ENCODE measurements at regions not wholly inside any gene's neighbourhood (a gene's known extent, or its start where the extent isn't known, plus 50 kb on each side); places are given as distances from the start of the nearest gene placed in this dataset.

DNA sequence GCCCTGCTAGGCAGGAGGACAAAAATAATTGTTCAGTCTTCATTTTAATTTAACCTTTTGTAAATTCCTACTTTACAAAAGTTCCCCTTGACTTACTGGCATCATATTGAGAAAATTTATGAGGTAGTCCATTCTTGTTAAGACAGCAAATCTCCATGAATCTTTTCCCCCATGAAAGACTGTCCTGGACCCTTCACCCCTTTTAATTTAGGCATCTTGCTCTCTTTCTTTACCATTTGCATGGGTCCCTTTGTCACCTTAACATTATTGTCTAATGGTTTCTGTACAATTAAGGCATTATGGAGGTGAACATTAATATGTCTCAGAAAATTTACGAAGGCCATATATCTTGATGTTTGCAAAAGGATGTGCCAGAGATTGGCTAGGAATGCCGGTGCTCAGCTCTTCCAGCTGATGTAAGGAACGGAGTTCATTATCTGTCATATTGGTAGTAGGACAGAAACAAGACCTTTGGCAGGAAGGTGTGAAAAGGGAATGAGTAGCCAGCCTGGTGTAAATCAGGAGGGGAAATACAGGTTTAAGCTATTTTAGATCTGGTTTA lies 382.8 kb upstream of the TSHZ2 start:
- Histone ChIP-seq H3K4me2 (ENCODE audit: low read depth, low read length) (no peak overlapping the region), H3K36me3 (replicated peaks; ENCODE audit: insufficient read depth, low read length) (no peaks in the 10 kb centered on the region), H3F3A (ENCODE audit: insufficient read depth, low read length) (no peaks in the 10 kb centered on the region), H3K9ac (ENCODE audit: low read length) (no peak overlapping the region), H3K27me3 (replicated peaks; ENCODE audit: insufficient read depth, low read length) (no peaks in the 10 kb centered on the region), H3K4me1 (ENCODE audit: low read length) (no peaks in the 10 kb centered on the region), H2AFZ (ENCODE audit: low read length) (no peak overlapping the region), H3K79me2 (ENCODE audit: low read length) (no peaks in the 10 kb centered on the region), H3K4me3 (ENCODE audit: low read length) (no peak overlapping the region), H3K9me3 (replicated peaks; ENCODE audit: insufficient read depth, low read length) (no peaks in the 10 kb centered on the region), H3K27ac (ENCODE audit: low read length) (no peak overlapping the region), H3K9me2 (replicated peaks; ENCODE audit: insufficient read depth, low read length) (no peaks in the 10 kb centered on the region), H4K20me1 (ENCODE audit: insufficient read depth, low read length) (no peaks in the 10 kb centered on the region)
- no peak for DNase-seq
- TF ChIP-seq, protein P1, sequence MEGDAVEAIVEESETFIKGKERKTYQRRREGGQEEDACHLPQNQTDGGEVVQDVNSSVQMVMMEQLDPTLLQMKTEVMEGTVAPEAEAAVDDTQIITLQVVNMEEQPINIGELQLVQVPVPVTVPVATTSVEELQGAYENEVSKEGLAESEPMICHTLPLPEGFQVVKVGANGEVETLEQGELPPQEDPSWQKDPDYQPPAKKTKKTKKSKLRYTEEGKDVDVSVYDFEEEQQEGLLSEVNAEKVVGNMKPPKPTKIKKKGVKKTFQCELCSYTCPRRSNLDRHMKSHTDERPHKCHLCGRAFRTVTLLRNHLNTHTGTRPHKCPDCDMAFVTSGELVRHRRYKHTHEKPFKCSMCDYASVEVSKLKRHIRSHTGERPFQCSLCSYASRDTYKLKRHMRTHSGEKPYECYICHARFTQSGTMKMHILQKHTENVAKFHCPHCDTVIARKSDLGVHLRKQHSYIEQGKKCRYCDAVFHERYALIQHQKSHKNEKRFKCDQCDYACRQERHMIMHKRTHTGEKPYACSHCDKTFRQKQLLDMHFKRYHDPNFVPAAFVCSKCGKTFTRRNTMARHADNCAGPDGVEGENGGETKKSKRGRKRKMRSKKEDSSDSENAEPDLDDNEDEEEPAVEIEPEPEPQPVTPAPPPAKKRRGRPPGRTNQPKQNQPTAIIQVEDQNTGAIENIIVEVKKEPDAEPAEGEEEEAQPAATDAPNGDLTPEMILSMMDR (IDR thresholded peaks at IDR 0.05; ENCODE audit: low read length): no peak
- TF ChIP-seq EZH2 (optimal IDR thresholded peaks at IDR 0.05; ENCODE audit: low read depth, low read length) (no peak), EZH2phosphoT487 (IDR thresholded peaks at IDR 0.05; ENCODE audit: low read length) (no peak)

DNA sequence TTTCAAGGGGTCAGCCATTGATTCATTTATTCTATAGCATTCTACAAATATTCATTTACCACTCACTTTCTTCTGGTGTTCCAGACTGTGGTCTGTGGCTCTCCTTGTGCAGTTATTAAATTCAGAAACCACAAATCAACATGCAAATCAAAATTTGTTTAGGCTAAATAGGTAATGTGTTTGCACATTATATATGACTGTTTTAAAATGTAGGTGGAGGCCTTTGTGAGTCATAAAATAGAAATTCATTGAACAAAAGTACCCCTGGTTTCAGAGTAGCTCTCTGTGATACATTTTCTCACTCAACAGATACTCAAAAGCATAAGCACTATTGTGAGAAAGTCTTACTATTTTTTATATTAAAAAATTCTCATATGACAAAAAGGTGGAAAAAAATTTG lies 385.5 kb upstream of the TSHZ2 start:
- Histone ChIP-seq H3F3A (ENCODE audit: insufficient read depth, low read length) (no peaks in the 10 kb centered on the region), H3K9me2 (replicated peaks; ENCODE audit: insufficient read depth, low read length) (no peaks in the 10 kb centered on the region), H3K9ac (ENCODE audit: low read length) (no peak overlapping the region), H3K79me2 (ENCODE audit: low read length) (no peaks in the 10 kb centered on the region), H3K9me3 (replicated peaks; ENCODE audit: insufficient read depth, low read length) (no peaks in the 10 kb centered on the region), H2AFZ (ENCODE audit: low read length) (no peak overlapping the region), H3K4me1 (ENCODE audit: low read length) (no peaks in the 10 kb centered on the region), H3K4me2 (ENCODE audit: low read depth, low read length) (no peak overlapping the region), H3K36me3 (replicated peaks; ENCODE audit: insufficient read depth, low read length) (no peaks in the 10 kb centered on the region), H4K20me1 (ENCODE audit: insufficient read depth, low read length) (no peaks in the 10 kb centered on the region), H3K27me3 (replicated peaks; ENCODE audit: insufficient read depth, low read length) (no peaks in the 10 kb centered on the region), H3K4me3 (ENCODE audit: low read length) (no peak overlapping the region), H3K27ac (ENCODE audit: low read length) (no peak overlapping the region)
- DNase-seq: no peak
- no peak for TF ChIP-seq EZH2 (optimal IDR thresholded peaks at IDR 0.05; ENCODE audit: low read depth, low read length)

DNA sequence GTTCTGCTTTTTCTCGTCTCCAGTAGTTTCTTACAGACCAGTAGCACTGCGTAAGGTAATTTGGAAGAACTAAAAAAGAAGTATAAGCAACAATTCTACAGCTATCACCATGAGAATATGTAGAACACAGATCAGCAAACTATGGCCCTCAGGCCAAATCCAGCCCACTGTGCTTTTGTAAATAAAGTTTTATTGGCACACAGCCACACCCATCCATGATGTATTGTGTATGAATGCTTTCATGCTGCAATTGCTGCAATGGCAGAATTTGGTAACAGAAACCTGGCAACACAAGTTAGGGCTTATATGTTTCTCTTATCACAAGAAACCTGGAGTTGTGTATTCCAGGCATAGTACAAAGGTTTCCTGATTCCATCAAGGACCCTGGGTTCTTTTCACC lies 386.8 kb upstream of the TSHZ2 start:
- Histone ChIP-seq H3K27me3 (replicated peaks; ENCODE audit: insufficient read depth, low read length) (no peaks in the 10 kb centered on the region), H4K20me1 (ENCODE audit: insufficient read depth, low read length) (no peaks in the 10 kb centered on the region), H3K36me3 (replicated peaks; ENCODE audit: insufficient read depth, low read length) (no peaks in the 10 kb centered on the region), H3K79me2 (ENCODE audit: low read length) (no peaks in the 10 kb centered on the region), H3K4me2 (ENCODE audit: low read depth, low read length) (no peak overlapping the region), H3K27ac (ENCODE audit: low read length) (no peak overlapping the region), H3F3A (ENCODE audit: insufficient read depth, low read length) (no peaks in the 10 kb centered on the region), H3K9me3 (replicated peaks; ENCODE audit: insufficient read depth, low read length) (no peaks in the 10 kb centered on the region), H2AFZ (ENCODE audit: low read length) (no peak overlapping the region), H3K4me1 (ENCODE audit: low read length) (no peaks in the 10 kb centered on the region), H3K4me3 (ENCODE audit: low read length) (no peak overlapping the region), H3K9me2 (replicated peaks; ENCODE audit: insufficient read depth, low read length) (no peaks in the 10 kb centered on the region), H3K9ac (ENCODE audit: low read length) (no peak overlapping the region)
- no peak for DNase-seq
- TF ChIP-seq EZH2 (optimal IDR thresholded peaks at IDR 0.05; ENCODE audit: low read depth, low read length) (no peak), EZH2phosphoT487 (IDR thresholded peaks at IDR 0.05; ENCODE audit: low read length) (no peak)
- TF ChIP-seq, protein P1 (IDR thresholded peaks at IDR 0.05; ENCODE audit: low read length): no peak

DNA sequence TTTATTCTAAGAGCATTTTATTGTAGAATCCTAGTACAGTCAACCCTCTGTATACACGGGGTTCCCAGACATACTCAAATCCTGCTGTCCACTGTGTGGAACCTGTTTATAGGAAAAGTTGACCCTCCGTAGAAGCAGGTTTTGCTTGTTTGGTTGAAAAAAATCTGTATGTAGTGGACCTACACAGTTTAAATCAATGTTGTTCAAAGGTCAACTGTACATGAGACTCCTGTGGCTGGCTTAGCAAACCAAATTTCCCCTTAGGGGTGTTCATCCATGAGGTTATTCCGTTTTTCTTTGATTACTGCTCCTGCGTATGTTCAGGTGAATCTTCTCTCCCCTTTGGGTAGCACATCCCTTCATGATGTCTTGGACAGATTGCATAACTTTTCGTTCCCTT lies 387.0 kb upstream of the ZFP64 start:
- no peak for DNase-seq
- no peaks in the 10 kb centered on the region for H3K9me2 ChIP-seq (replicated peaks; ENCODE audit: insufficient read depth, low read length)
- H3K4me3 ChIP-seq (ENCODE audit: low read length): no peak overlapping the region
- no peaks in the 10 kb centered on the region for H3F3A ChIP-seq (ENCODE audit: insufficient read depth, low read length)
- TF ChIP-seq EZH2 (optimal IDR thresholded peaks at IDR 0.05; ENCODE audit: low read depth, low read length) (no peak), EZH2phosphoT487 (IDR thresholded peaks at IDR 0.05; ENCODE audit: low read length) (no peak)
- TF ChIP-seq, protein P1 (IDR thresholded peaks at IDR 0.05; ENCODE audit: low read length): no peak
- H3K9me3 ChIP-seq (replicated peaks; ENCODE audit: insufficient read depth, low read length): no peaks in the 10 kb centered on the region
- H3K27ac ChIP-seq (ENCODE audit: low read length): no peak overlapping the region
- no peaks in the 10 kb centered on the region for H4K20me1 ChIP-seq (ENCODE audit: insufficient read depth, low read length)
- H3K4me1 ChIP-seq (ENCODE audit: low read length): no peaks in the 10 kb centered on the region
- H3K79me2 ChIP-seq (ENCODE audit: low read length): no peaks in the 10 kb centered on the region
- no peak overlapping the region for H2AFZ ChIP-seq (ENCODE audit: low read length)
- H3K4me2 ChIP-seq (ENCODE audit: low read depth, low read length): no peak overlapping the region
- no peak overlapping the region for H3K9ac ChIP-seq (ENCODE audit: low read length)
- no peaks in the 10 kb centered on the region for H3K36me3 ChIP-seq (replicated peaks; ENCODE audit: insufficient read depth, low read length)
- H3K27me3 ChIP-seq (replicated peaks; ENCODE audit: insufficient read depth, low read length): no peaks in the 10 kb centered on the region

All from MM.1S (cell line).